Astrocyte of the cerebellum (primary cell): ENCODE measurements at regions not wholly inside any gene's neighbourhood (a gene's known extent, or its start where the extent isn't known, plus 50 kb on each side); places are given as distances from the start of the nearest gene placed in this dataset.

Source experiments
- DNase-seq: peaks from one replicate; pipeline ENCODE4 v3.0.0-alpha.2; 2011; ENCODE audit warnings: low read depth
- H3K4me3 ChIP-seq: 2 replicates; pipeline ENCODE4 v1.5.1; 2011; ENCODE audit warnings: mild to moderate bottlenecking, low read depth, low read length, moderate library complexity
- in situ Hi-C: cut with HindIII; loops from 2 replicates; pipeline ENCODE4 v1.10.0; 2017; ENCODE audit warnings: low sequenced_read_pairs
- TF ChIP-seq, protein P1 (sequence below): IDR thresholded peaks from 2 replicates; pipeline ENCODE4 v1.5.1; 2012; ENCODE audit warnings: low read length, low read depth, moderate library complexity, mild to moderate bottlenecking; ENCODE audit errors: missing control alignments

DNA sequence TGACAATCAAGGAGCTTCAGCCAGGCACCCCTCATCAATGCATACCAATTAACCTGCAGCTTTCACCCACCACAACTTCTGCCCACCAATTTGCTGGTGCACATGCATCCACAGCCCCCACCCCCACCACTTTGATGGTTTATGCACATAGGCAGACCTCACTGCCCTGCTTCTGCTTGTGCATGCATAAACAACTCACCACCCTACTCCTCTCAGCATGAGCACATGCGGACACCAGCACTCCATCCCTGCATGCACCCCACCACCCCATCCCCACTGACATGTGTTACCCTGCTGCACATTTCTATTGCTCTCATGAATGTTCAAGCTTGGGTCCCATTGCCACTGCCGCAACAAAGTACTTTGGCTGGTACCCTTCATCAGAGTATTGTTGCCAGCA, 94.5 kb upstream of the GALNTL6 start:
- DNase-seq: no peak
- in situ Hi-C loops: no loop called here
- no peak overlapping the region for H3K4me3 ChIP-seq
- TF ChIP-seq, protein P1, sequence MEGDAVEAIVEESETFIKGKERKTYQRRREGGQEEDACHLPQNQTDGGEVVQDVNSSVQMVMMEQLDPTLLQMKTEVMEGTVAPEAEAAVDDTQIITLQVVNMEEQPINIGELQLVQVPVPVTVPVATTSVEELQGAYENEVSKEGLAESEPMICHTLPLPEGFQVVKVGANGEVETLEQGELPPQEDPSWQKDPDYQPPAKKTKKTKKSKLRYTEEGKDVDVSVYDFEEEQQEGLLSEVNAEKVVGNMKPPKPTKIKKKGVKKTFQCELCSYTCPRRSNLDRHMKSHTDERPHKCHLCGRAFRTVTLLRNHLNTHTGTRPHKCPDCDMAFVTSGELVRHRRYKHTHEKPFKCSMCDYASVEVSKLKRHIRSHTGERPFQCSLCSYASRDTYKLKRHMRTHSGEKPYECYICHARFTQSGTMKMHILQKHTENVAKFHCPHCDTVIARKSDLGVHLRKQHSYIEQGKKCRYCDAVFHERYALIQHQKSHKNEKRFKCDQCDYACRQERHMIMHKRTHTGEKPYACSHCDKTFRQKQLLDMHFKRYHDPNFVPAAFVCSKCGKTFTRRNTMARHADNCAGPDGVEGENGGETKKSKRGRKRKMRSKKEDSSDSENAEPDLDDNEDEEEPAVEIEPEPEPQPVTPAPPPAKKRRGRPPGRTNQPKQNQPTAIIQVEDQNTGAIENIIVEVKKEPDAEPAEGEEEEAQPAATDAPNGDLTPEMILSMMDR: no peak

DNA sequence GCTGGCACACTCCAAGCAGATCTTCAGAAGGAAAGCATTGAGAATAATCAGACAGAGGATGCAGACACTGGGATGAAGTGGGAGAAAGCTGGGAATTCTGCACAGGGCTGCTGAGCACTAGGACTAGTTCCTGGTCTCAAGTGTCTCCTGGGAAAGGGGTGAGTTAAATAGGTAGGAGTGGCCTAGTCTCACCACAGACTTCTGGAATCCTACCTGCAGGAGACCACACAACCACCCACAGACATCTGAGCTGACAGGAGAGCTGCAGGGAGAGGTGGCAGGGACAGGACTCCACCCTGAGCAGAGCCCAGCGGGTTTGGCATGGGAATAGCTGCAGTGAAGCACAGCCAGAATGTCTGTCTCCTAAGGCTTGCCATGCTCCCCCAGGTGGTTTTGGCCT, 95.1 kb upstream of the GALNTL6 start:
- TF ChIP-seq, protein P1: no peak
- no peak for DNase-seq
- in situ Hi-C loops: no loop called here
- H3K4me3 ChIP-seq: no peak overlapping the region

DNA sequence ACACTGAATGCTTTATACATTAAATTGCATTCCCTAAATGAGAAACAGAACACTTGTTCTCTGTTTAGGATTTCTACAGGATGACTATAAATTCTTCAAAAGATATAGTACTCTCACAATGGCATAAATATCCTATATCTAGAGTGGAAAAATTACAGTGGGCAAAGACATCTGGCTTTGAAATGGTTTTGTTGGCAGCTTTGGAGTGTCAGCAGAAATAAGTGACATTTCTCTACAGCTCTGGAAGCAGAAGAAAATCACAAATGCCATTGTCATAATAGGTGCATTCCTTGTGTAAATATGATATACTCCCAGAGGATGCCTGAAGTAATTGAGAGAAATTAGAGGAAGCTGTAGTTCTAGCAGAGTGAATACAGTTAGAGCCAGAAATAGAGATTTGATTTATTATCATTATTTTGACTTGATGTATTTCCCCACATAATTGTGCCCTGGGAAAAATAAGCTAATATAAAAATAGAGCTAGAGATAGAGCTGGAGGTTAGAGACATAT, 95.9 kb upstream of the GALNTL6 start:
- TF ChIP-seq, protein P1: no peak
- no peak for DNase-seq
- in situ Hi-C loops: no loop called here
- no peak overlapping the region for H3K4me3 ChIP-seq

DNA sequence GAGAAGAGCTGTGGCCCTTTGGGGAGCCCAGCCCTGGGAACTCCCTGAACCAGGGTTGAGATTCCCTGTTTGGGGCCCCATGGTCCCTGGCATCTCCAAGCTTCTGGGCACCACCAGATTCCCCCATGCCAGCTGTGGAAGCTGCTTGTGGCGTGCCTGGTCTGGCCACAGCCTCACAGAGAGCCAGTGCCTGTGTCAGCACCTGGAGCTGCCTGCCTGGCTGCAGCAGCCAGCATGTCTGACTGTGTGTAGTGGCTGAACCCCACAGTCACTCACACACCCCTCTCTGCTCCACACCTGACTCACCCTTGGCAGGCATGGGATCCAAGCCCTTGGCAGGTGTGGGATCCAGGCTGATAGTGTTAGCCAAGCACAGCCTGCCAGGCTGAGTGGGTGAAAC, 97.2 kb upstream of the GALNTL6 start:
- DNase-seq: no peak
- TF ChIP-seq, protein P1: no peak
- H3K4me3 ChIP-seq: no peak overlapping the region
- in situ Hi-C loops: no loop called here

DNA sequence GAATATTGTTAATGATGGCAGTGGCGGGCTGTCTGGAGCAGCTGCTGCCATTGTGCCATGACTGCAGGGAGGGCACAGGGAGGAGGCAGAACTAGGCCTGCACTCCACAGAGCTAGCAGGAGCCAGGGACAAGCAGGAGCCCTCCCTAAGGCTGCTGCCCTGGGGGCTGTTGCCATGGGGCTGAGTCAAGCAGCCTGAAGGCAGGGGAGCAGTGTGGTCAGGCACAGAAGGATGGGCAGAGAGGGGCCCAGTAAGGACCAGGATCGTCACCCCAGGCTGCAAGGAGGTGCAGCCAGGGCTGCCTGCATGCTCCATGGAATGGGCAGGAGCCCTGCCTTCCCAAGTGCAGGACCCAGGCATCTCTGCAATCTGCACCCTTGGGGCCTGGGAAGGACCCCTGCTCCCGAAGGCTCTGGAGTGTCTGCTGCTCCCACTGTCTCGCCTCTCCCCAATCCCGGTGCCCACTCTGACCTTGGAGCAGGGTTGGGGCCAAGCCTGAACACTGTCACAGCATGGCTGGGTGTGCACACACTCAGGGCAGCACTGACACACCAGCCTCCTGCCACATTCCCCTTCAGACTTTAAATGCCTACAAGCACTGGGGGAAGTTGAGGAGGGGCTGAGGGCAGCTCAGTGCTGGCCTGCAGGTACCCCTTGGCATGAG, 98.3 kb upstream of the GALNTL6 start:
- TF ChIP-seq, protein P1: no peak
- no peak overlapping the region for H3K4me3 ChIP-seq
- in situ Hi-C loops: no loop called here
- no peak for DNase-seq

DNA sequence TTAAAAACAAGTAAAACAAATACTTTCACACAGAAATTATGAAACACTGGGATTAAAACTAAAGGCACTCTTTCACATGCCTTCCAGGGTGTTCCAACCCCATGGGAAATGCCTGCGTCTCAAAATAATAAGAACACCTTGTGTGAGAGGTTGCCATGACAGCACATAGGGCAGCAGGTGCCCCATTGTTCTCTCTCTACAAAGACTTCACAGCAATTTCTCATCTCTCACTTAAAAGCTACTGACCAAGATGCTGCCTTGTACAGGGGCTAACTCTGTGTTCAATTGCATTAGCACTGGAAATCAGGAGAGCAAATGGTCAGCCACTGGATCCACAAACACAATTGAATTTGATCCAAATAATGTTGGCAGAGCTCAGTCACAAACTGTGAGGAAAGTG, 102.5 kb upstream of the GALNTL6 start:
- DNase-seq: no peak
- TF ChIP-seq, protein P1: no peak
- in situ Hi-C loops: no loop called here
- no peak overlapping the region for H3K4me3 ChIP-seq
